Activated T-cell treated with anti-CD3 and anti-CD28 coated beads, Interleukin-2, amount 50 U/mL, for 4 hours (primary cell): ENCODE measurements at regions not wholly inside any gene's neighbourhood (a gene's known extent, or its start where the extent isn't known, plus 50 kb on each side); places are given as distances from the start of the nearest gene placed in this dataset.
"Not testable (repeated sequence)": the region's sequence is repeated elsewhere in the genome, so short reads cannot be mapped to it uniquely, and the experiment has no call there.

Experiments used
- ATAC-seq, 2 donors: fragments of 200-7000 bp; cut with Tn5 transposase; one replicate each; pipeline ENCODE4 v1.10.0; 2021
- DNase-seq: peaks from one replicate; pipeline ENCODE4 v3.0.0-alpha.2; 2020
- H3K27me3 Mint-ChIP-seq: one replicate; pipeline ENCODE4 v1.8.0; 2021; ENCODE audit warnings: low read depth, mixed read lengths
- H3K36me3 Mint-ChIP-seq: one replicate; pipeline ENCODE4 v1.8.0; 2022; ENCODE audit warnings: mixed read lengths; ENCODE audit not compliant: insufficient read depth
- H3K4me1 Mint-ChIP-seq: one replicate; pipeline ENCODE4 v1.8.0; 2021; ENCODE audit warnings: low read depth, mixed read lengths
- H3K4me3 Mint-ChIP-seq: one replicate; pipeline ENCODE4 v1.8.0; 2021; ENCODE audit warnings: mild to moderate bottlenecking, moderate library complexity, mixed read lengths
- H3K9me3 Mint-ChIP-seq: one replicate; pipeline ENCODE4 v1.8.0; 2021; ENCODE audit warnings: mixed read lengths

DNA sequence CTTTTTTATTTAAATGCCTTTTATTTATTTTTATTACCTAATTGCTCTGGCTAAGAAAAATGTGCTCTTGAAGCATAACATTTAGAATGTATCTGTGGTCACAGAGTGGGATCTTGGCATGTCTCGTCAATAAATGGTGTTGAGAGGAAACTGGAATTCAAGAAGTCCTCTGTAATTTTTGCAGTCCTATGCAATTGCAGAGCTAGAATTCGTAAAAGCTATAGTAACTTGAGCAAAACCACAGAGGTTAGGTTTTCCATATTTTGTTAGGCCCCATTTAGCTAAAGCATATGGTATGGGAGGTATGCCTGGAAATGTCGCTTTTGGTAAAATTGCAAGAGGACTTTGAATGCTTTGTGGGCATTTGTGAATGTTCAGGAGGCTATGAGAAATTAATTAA lies 466.7 kb upstream of the NFIA start:
- H3K4me1 Mint-ChIP-seq: no peaks in the 10 kb centered on the region
- no peaks in the 10 kb centered on the region for H3K36me3 Mint-ChIP-seq
- no peak overlapping the region for H3K4me3 Mint-ChIP-seq
- H3K9me3 Mint-ChIP-seq: peaks cover 6% of the 10 kb centered on the region
- DNase-seq (no peak), ATAC-seq (no peak)
- no peaks in the 10 kb centered on the region for H3K27me3 Mint-ChIP-seq

DNA sequence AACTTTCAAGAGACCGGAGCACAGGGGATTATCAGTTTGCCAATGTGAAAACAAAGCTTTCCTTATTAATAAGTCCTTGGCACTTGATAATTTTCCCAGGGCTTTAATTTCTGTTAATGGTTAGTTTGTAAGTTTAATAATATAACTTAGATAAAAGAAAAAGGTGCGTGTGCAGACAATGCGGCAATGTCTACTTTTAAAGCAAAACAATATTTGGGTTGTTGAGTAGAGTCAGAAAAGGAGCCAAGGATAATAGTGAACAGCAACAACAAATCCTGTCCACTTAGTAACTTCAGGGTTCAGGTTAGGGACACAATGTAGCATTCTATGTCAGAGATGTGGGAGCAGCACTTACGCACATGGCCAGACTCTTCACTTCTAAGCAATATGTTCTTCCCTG lies 469.6 kb upstream of the NFIA start:
- Mint-ChIP-seq H3K9me3 (peaks cover 10% of the 10 kb centered on the region), H3K36me3 (no peaks in the 10 kb centered on the region), H3K4me3 (no peak overlapping the region), H3K27me3 (no peaks in the 10 kb centered on the region), H3K4me1 (no peaks in the 10 kb centered on the region)
- no peak for ATAC-seq
- DNase-seq: no peak

DNA sequence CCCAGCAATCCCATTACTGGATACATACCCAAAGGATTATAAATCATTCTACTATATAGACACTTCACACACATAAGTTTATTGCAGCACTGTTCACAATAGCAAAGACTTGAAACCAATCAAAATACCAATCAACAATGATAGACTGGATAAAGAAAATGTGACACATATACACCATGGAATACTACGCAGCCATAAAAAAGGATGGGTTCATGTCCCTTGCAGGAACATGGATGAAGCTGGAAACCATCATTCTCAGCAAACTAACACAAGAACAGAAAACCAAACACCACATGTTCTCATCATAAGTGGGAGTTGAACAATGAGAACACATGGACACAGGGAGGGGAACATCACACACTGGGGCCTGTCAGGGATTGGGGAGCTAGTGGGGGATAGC lies 475.4 kb upstream of the NFIA start:
- H3K36me3 Mint-ChIP-seq, DNase-seq: not testable (repeated sequence)
- peaks cover 12% of the 10 kb centered on the region for H3K9me3 Mint-ChIP-seq

DNA sequence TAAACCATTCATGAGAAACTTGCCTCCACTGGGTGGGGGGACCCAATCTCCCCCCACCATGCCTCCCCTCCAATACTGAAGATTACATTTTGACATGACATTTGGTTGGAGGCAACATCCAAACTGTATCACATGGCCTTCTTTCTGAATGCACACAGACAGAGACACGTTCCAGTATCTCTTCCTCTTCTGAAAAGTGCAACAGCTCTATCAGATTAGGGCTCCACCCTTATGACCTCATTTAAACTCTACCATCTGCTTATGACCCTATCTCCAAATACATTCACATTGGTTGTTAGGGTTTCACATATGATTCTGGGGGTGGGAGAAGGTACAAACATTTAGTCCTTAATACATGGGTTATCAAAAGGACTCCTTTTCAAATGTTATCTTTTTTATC lies 481.8 kb upstream of the NFIA start:
- H3K4me1 Mint-ChIP-seq: no peaks in the 10 kb centered on the region
- ATAC-seq: no peak
- H3K36me3 Mint-ChIP-seq: no peaks in the 10 kb centered on the region
- H3K27me3 Mint-ChIP-seq: no peaks in the 10 kb centered on the region
- DNase-seq: no peak
- H3K9me3 Mint-ChIP-seq: peaks cover 13% of the 10 kb centered on the region
- no peak overlapping the region for H3K4me3 Mint-ChIP-seq

More for the DNA sequence above, 475.4 kb upstream of the NFIA start:
- not testable (repeated sequence) for H3K27me3 Mint-ChIP-seq, H3K4me1 Mint-ChIP-seq, ATAC-seq, H3K4me3 Mint-ChIP-seq

DNA sequence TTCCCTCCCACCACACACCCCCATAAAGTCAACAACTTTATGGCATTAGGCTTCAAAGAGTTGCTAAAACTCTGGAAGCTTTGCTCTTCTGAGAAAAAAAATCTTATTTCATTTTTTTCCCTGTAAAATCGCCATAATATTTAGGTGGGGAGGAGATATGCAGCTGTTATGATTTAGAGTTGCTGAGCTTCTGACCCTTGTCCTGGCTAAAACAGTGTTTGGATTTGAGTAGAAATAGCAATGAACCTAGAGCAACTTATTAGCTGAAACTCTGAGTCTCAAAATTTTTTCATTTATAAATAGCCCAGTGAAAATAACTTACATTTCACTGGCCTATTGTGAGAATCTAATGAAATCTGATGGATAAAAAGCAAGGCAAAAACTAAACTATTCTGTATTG lies 482.8 kb upstream of the NFIA start:
- Mint-ChIP-seq H3K4me1 (no peaks in the 10 kb centered on the region), H3K27me3 (no peaks in the 10 kb centered on the region), H3K4me3 (no peak overlapping the region), H3K9me3 (peaks cover 10% of the 10 kb centered on the region), H3K36me3 (no peaks in the 10 kb centered on the region)
- ATAC-seq: no peak
- no peak for DNase-seq

DNA sequence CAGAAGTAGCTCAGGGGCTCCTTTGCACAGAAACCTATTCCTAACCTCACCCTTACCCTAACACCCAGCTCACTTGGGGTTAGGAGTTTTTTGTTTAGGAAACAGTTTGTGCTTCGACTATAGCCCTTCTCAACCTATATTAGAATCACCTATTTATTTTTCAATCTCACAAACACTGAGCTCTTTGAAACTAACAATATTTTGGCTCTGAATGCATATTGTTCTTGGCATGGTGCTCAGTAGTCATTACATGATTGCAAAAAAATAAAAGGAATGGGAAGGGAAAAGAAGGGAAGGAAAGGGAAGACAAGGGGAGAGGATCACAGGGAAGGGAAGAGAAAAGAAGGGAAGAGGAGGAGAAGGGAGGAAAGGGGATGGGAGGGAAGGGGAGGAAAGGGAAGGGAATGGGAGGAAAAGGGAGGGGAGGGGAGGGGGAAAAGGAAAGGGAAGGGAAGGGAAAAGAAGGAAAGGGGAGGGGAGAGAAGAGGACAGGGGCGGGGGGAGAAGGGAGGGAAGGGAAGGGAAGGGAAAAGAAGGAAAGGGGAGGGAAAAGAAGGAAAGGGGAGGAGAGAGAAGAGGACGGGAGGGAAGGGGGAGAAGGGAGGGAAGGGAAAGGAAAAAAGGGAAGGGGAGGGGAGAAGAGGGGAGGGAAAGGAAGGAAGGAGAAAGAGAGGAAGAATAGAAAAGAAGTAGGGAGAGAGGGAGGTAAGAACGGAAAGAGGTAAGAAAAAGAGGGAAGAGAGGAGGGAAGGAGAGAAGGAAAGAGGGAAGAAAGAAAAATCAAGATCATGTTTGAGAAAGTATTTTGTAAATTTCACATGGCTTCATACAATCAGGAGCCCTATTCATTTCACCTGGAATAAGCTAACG lies 484.1 kb upstream of the NFIA start:
- no peaks in the 10 kb centered on the region for H3K27me3 Mint-ChIP-seq
- no peaks in the 10 kb centered on the region for H3K4me1 Mint-ChIP-seq

DNA sequence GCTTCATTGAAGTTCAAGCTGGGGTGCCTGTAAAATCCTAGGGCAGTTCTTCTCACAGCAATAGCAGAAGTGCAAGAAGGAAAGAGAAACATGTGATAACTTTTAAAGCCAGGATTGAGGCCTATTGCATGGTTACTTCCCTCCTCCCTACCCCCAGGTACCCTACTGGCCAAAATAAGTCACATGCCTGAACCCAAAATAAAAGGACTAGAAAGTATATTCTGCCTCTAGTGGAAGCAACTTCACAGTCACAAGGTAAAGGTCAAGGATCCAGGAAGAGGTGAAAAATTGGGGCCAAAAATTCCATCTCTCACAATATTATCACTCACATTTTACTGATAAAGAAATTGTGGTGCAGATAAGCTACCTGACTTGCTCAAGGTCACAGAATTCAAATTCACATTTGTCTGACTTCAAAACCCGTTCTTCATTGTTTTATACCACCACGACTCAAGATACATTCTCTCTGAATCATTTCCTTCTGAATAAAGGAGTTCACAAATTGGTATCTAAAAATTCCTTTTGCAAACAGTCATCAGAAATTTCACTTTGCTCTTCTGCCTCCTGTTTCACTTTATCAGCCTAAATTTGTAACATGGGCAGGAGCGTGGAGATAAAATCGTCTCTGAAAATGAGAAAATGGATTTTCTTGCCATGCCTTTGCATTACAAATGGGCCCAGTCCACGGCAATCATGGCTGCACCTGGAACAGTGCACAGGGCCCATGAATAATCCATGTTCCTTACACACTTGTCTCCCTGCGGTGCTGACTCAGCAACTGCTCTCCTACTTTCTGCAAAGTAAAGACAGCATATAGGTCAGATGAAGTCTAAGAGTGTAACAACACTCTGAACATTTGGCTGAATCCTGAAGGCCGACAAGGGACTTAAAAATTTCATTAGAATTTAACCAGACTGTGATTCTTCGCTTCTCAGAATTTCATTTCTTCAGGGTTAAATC lies 485.3 kb upstream of the NFIA start:
- H3K27me3 Mint-ChIP-seq: no peaks in the 10 kb centered on the region
- ATAC-seq (no peak), DNase-seq (no peak)
- no peaks in the 10 kb centered on the region for H3K4me1 Mint-ChIP-seq
- H3K9me3 Mint-ChIP-seq: peaks cover 5% of the 10 kb centered on the region
- H3K4me3 Mint-ChIP-seq: no peak overlapping the region
- H3K36me3 Mint-ChIP-seq: no peaks in the 10 kb centered on the region

More for the DNA sequence above, 484.1 kb upstream of the NFIA start:
- DNase-seq: no peak
- ATAC-seq: no peak
- H3K36me3 Mint-ChIP-seq: no peaks in the 10 kb centered on the region
- peaks cover 5% of the 10 kb centered on the region for H3K9me3 Mint-ChIP-seq
- H3K4me3 Mint-ChIP-seq: no peak overlapping the region

DNA sequence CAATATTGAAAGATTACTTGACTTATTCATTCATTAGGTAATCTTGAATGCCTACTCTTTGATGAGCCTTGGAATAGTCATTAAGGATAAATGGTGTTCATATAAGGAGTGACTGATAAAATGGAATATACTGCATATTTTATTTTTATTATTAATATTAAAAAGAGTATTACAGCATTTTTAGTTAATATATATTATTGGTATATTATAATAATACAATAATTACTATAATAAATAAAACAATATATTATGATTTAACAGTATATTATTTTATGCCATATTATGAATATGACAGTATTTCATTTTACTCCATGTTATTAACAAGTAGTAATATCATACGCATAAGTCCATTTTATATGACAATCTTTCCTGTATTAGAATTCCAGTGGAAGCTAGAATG lies 490.8 kb upstream of the NFIA start:
- peaks cover 5% of the 10 kb centered on the region for H3K9me3 Mint-ChIP-seq
- no peak overlapping the region for H3K4me3 Mint-ChIP-seq
- no peaks in the 10 kb centered on the region for H3K27me3 Mint-ChIP-seq
- no peak for DNase-seq
- H3K36me3 Mint-ChIP-seq: no peaks in the 10 kb centered on the region
- H3K4me1 Mint-ChIP-seq: no peaks in the 10 kb centered on the region
- no peak for ATAC-seq

DNA sequence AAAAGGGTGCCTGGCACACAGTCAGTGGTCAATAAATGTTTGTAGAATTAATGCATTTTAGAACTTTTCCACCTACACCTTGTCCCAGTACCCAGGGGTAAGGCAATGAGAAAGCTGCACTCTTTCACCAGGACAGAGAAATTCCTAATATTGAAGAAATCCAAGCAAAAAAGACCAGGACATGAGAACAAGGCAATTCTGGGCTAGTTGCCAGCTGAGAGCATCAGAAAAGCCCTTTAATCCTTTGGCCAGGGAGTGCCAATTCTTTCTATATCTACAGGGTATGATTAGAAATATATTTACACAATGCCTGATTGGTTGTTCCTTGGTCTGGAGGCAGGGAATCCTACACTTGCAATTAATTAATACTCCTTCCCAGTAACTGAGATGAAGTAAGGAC lies 492.4 kb upstream of the NFIA start:
- H3K9me3 Mint-ChIP-seq: peaks cover 4% of the 10 kb centered on the region
- no peaks in the 10 kb centered on the region for H3K27me3 Mint-ChIP-seq
- ATAC-seq (no peak), DNase-seq (no peak)
- H3K36me3 Mint-ChIP-seq: no peaks in the 10 kb centered on the region
- H3K4me1 Mint-ChIP-seq: no peaks in the 10 kb centered on the region
- no peak overlapping the region for H3K4me3 Mint-ChIP-seq

DNA sequence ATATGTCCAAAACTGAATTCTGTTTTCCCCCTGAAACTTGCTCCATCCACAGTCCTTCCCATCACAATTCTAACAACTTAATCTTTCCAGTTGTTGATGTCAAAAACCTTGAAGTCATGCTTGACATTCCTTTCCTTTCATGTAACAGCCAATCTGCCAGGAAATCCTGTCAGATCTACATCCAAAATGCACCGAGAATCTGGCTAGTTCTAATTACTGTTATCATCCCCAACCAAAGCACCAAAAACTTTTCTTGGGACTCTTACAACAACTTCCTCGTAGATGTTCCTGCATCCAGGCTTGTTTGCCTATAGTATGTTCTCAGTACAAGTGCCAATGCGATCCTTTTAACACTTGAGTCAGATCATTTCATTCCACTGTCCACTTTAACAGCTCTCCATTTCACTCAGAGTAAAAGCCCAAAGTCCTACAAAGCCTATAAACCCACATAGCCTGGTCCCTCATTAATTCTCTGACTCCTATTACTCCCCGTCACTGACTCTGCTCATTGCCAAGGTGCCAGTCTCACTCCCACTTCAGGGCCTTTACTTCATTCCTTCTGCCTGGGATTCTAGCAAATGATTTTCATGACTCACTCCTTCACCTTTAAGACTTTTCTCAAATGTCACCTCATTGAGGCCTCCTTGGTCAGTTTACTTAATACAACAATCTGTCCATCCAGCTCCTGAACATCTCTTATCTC lies 493.2 kb upstream of the NFIA start:
- H3K9me3 Mint-ChIP-seq: peaks cover 5% of the 10 kb centered on the region
- no peaks in the 10 kb centered on the region for H3K4me1 Mint-ChIP-seq
- DNase-seq (no peak), ATAC-seq (no peak)
- H3K36me3 Mint-ChIP-seq: no peaks in the 10 kb centered on the region
- no peaks in the 10 kb centered on the region for H3K27me3 Mint-ChIP-seq
- no peak overlapping the region for H3K4me3 Mint-ChIP-seq

DNA sequence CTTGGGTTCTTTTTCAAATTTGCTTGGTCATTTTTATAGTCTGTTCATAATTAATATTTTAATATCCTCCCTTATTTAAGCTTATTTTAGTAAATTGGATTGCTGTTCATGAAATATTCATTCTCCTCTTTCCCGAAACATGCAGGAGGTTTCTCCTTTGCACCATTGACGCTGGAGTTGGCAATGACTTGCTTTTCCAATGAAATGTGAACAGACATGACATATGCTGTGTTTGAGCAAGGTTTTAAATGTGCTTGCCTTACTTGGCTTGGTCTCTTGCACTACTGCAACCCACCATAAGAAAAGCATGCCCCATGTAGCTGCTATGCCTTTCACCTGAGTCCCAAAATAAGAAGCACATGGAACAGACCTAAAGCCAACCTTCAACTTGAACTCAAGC lies 498.0 kb upstream of the NFIA start:
- H3K9me3 Mint-ChIP-seq: peaks cover 16% of the 10 kb centered on the region
- H3K4me3 Mint-ChIP-seq: no peak overlapping the region
- H3K36me3 Mint-ChIP-seq: no peaks in the 10 kb centered on the region
- no peaks in the 10 kb centered on the region for H3K4me1 Mint-ChIP-seq
- no peak for ATAC-seq
- H3K27me3 Mint-ChIP-seq: no peaks in the 10 kb centered on the region
- DNase-seq: no peak

DNA sequence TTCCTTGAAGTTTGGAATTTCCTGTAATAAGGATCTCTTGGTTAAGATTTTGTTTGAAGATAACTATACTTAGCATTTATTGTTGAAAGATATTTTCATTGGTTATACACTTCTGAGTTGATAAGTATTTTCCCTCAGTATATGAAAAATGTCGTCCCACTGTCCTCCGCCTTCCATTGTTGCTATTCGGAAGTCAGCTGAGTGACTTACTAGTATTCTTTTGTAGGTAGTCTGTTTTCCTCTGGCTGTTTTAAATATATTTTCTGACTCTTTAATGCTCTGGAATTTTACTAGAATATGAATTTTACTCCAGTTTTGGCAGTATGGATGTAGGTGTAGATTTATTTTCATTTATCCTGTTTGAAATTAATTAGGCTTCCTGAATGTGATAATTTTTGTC lies 498.7 kb upstream of the NFIA start:
- no peak for ATAC-seq
- Mint-ChIP-seq H3K9me3 (peaks cover 16% of the 10 kb centered on the region), H3K36me3 (no peaks in the 10 kb centered on the region), H3K27me3 (no peaks in the 10 kb centered on the region), H3K4me1 (no peaks in the 10 kb centered on the region), H3K4me3 (no peak overlapping the region)
- no peak for DNase-seq

DNA sequence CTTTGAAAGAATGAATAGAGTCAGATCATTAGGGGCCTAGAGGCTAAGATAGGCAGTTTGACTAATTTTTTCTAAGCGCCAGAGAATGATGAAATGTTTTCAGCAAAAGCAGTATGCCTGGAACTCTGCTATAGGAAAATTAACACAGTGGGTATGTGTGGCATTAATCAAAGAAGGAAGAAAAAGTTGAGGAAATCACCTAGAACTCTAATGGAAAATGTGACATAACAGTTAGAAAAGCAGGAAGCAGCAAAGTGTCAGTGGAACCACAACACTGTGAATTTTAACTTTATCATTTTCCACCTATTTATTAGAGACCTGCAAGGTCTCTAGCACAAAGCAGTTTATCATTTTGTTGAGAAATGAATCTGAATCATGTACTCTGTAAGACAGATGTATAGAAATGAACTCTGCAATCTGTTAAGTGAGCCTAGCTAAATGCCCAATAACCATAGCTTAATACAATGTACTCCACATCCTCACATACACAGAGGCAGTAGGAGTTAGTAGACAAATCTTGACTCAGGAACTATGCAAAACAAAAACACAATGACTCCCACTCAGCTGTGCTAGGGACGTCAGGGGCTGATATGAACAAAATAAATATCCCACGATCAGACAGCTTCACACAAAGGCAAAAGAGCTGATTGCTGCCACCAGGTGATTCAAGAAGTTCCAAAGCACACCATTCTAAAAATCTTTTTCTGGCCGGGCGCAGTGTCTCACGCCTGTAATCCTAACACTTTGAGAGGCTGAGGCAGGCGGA lies 500.7 kb upstream of the NFIA start:
- Mint-ChIP-seq H3K4me1 (no peaks in the 10 kb centered on the region), H3K9me3 (peaks cover 16% of the 10 kb centered on the region), H3K4me3 (no peak overlapping the region), H3K27me3 (no peaks in the 10 kb centered on the region), H3K36me3 (no peaks in the 10 kb centered on the region)
- no peak for ATAC-seq
- DNase-seq: no peak

DNA sequence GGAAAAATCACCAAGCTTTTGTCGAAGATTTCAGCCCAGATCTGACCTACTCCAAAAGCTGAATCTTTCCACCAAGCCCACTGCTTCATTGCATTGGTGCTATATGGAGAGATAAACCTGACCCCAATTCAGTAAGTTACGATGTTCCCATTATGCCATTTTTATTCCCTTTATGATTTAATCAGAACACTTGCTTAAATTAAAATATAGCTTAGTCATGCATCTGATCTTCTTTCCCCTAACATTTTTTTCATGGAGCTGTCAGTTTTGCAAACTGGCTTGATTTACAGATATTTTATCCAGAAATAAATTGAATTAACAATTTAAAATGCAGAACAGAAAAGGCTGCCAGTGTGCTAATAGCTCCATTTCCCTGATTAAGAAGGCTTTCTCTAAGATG lies 503.5 kb upstream of the C1orf87 start:
- H3K36me3 Mint-ChIP-seq: no peaks in the 10 kb centered on the region
- ATAC-seq (no peak), DNase-seq (no peak)
- H3K27me3 Mint-ChIP-seq: peaks cover 2% of the 10 kb centered on the region
- no peaks in the 10 kb centered on the region for H3K4me1 Mint-ChIP-seq
- H3K9me3 Mint-ChIP-seq: no peaks in the 10 kb centered on the region
- H3K4me3 Mint-ChIP-seq: no peak overlapping the region
